HG02588 (cell line): ENCODE measurements at regions not wholly inside any gene's neighbourhood (a gene's known extent, or its start where the extent isn't known, plus 50 kb on each side); places are given as distances from the start of the nearest gene placed in this dataset.
"Not testable (repeated sequence)": the region's sequence is repeated elsewhere in the genome, so short reads cannot be mapped to it uniquely, and the experiment has no call there.

ENCODE experiments used
- ATAC-seq: cut with Tn5 transposase; IDR thresholded peaks from one replicate; pipeline ENCODE4 v1.9.1; 2021; ENCODE audit warnings: mild to moderate bottlenecking, moderate library complexity; ENCODE audit not compliant: unreplicated experiment

DNA sequence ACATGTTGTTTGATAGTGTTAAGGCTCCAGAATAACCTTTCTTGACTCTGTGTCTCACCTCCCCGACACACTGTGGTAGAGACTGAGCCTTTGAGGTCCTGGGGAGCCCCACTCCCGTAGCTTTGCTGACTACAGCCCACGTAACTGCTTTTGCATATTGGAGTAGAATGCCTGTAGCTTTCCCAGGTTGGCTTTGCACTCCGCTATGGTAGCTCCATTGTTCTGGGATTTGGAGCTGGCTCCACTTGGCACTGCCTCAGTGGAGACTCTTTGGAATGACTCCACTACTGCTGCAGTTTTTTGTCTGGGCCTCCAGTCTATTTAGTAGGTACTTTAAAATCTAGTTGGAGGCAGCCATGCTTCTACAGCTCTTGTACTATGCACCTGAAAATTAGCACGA is 56.2 kb upstream of the ANXA1 start:
- no peak for ATAC-seq

DNA sequence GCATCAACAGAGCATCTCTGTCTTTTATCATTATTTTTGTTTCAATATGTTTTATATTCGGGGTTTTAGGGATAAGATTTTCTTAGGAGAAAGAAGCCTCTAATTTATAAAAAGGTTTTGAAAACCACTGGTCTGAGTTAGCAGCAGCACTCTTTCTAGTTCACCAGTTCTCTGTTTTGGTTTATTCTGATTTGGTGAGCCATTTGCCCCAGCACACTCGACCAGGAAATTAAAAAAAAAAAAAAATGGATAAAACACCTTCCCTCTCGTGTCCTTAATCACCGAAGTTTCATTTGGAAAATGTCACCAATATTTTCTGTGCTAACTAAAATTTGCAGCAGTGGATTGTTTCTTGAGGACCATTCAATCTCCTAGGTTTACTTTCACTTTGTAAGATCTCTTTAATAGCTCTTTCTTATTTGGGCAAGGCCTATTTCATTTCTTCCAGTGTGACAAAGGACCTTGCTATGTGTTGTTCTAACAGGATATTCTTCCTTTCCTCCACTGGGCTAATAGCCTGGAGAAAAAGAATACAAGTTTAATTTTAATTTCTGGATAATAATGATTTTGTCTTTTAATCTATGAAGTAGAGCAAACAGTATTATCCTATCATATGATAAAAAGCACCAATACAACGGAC is 57.8 kb upstream of the ANXA1 start:
- ATAC-seq: no peak

DNA sequence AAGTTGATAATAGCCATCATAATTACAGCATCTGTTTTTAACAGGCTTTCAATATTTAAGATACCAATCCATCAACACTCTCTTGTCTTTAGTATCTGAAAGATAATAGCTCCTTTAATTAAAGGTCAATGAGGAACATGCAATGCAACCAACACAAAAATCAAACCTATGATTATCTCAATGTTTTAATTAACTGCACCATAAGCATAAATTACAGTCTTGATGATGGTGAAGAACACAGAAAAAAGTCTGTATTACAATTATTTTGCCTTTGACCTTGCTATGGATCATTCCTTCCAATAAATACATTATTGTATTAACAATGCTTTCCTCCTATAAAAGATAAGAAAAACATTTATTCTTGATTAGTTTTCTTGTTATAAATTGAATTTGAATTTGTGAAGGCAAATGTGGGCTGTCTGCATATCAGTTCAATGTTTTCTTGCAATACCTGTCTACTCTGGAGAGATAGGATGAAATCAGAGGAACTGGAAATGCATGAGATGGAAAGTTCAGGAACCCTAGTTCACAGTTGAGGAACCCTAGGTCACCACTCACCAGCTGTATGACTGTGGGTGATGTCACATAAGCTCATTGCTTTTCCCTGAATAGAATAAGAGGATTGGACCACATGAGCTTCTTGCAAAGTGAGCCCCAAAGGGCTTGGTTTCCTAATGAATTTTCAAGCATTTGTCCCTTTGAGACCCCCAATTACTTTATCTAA is 58.5 kb upstream of the ANXA1 start:
- no peak for ATAC-seq

DNA sequence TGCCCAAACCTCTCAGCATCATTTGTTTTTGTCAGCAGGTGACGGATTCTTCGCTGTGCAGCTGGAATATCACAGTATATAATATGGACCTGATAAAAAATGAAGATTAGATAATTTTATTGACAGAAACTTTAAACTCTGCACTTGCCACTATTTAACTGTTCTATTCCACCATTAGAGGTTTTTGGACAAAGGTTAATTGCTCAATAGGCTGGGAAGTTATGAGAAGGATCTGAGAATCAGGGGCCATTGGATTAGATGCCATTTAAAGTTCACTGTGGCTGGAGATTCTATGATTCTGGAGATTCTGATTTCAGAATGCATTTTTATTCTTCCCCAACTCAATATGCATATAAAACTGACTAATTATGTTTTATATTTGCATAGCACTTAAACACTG is 59.8 kb upstream of the ANXA1 start:
- ATAC-seq: no peak

DNA sequence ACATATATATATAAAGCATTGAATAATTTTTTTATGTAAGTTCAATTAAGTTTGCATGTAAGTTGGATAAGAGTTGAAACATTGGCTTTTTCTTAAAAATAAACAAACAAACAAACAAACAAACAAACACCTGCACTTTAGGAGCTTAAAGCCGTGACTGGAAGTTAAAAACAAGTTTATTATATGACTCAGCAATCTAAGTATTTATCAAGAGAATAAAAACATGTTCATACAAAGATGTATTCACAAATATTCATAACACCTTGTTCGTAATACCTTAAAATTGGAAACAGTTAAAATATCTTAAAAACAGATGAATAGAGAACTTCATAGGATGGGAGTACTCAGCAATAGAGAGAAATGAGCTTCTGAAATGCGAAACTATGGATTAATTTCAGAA is 61.5 kb upstream of the ANXA1 start:
- ATAC-seq: no peak

DNA sequence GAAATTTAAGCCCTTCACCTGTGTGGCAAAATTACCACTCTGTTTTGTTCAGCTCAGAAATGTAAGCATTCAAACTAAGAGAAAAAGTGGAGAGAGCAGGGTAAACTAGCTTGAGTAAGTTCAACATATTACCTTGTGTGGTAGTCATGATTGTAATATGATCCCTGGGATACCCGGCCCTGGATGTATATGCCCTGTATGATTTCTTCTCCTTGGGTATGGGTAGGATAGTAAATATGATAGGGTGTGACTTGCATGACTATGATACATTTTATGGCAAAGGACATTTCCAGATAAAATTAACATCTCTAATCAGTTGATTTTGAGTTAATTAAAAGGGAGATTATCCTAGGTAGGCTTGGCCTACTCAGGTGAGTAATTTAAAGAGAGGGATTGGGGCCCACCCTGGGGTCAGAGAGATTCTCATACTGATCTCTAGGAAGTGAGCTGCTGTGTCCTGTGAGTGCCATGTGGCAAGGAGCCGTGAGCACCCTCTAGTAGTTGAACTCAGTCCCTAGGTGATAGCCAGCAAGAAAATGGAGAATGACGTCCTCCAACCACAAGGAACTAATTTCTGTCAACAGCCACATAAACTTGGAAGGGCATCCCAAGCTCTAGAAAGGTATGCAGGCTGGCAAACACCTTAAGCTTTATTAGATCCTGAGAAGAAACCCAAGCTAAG is 62.2 kb upstream of the ANXA1 start:
- no peak for ATAC-seq

DNA sequence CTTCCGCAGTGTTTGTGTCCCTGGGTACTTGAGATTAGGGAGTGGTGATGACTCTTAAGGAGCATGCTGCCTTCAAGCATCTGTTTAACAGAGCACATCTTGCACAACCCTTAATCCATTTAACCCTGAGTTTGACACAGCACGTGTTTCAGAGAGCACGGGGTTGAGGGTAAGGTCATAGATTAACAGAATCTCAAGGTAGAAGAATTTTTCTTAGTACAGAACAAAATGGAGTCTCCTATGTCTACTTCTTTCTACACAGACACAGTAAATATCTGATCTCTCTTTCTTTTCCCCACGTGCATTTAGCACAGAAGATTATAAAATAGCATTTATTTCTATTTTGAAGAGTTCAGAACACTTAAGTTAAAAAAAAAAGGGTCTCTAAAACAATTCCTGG is 63.8 kb upstream of the ANXA1 start:
- ATAC-seq: not testable (repeated sequence)

DNA sequence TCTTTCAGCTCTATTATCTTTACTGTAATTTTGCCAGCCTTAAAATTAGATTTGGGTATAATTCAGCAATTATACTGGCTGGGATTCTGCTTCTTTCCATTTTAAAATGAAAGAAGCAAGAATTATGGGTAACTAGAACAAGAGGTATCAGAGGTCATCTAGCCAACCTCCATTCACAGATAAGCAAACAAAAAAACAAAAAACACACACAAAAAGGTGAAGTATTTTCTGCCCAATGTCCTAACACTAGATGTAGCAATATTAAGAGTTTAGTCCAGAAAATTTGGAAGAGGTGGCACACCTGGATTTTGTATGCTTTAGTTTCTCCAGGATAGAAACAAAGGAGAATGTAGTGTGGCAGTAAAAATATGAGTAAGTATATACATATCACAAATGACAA is 68.1 kb upstream of the ANXA1 start:
- ATAC-seq: no peak

DNA sequence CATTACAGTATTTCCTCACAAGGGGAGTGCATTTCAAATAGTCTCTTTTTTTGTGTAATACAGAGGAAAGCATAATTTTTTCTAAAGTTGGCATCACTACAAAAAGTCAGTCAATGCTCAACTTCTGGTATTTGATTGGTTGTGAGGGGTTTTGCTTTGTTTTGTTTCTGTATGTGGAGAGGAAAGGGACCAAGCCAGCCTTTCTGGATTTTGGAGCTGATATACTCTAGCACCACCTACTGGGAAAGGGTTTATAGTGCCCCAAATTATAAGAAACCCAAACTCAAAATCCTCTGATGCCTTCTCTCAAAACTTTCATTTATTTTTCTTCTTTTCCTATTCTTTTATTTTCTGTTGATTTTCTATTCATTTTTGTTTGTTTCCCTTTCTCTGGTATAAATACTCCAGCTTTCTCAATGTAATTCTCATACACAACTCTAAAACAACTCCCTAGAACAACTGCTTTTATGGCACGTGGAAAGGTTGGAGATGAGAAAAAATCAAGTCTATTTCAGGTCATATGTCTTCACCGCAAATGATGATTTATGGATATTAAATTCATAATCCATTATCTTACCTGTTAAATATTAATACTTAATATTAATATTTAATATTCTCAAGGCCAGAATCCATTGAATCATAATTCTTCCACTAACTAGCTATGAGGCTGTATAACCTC is 69.5 kb upstream of the ANXA1 start:
- no peak for ATAC-seq

DNA sequence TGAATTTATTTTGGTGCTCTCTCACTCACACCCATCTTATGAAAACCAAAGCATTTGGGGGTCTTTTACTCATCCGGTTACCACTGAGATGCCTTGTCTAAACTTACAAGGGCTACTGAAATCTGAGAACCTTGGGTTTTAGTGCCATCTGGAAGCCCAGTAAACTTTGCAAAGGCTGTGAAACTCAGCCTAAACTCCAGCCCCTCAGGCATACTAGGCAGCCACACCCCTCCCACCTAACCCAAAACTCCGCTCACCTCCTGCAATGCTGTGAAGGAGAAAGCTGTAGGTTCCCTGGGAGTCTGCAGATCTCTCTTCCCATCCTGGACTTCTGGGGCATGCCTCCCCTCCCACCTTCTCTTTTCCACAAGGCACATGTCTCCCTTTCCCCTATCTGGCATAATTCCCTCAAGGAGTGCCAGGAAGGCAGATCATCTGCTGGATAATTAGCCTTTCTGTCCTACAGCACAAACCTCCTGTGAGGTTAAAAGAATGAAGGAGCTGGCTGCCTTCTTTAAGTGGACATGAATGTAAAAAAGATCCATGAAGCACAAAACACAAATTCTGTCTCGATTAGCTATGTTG is 71.5 kb upstream of the ANXA1 start:
- ATAC-seq: no peak

DNA sequence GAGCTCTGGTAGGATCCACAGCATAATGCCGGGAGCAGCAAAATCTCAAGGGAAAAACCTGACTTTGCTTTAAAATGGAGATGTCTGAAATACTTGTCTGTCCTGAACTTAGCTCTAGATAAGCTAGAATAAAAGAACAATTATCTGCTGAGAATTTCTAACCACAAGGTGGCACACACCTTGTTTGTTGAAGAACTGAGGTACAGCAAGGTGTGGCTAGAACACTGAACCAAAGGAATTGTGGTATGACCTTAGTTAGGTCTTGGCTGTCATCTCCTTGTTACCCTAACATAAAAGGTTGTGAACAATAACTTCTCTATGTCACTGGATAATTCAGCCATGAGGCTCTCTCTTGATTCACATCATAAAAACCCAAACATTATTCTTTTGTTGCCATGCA is 72.3 kb upstream of the ANXA1 start:
- ATAC-seq: no peak

DNA sequence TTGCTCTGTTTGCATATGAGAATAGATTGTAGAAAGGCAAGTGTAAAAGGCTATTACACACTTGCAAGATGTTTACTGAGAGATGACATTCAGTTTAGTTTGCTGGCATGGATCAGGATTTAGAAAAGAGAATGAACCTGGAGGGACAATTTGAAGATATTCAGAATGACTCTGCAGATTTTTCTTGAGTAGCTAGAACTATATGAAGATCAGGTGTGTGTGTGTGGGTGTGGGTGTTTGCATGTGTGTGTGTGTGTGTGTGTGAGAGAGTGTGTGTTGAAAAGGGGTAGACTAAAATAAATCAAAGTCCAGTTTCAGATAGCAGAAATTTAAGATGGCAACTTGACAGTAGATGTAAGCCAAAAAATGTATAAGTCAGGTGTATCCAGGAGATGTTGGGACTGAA is 74.0 kb upstream of the ANXA1 start:
- ATAC-seq: no peak

DNA sequence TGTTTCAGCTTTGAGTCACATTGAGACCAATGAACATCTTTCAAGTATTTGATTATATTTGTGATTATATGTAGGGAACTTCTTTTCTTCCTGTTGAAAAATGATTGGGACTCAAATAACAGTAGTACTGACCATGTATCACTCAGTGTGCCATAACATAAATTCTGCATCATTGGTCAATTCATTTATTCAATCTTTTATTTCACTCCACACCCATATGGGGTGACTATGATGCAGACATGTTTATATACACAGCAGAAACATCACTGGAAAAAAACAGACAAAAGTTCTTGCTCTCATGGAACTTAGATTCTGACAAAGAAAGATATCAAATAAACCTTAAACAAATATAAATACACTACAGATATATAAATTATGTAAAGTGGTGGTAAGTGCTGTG is 74.7 kb upstream of the ANXA1 start:
- no peak for ATAC-seq

DNA sequence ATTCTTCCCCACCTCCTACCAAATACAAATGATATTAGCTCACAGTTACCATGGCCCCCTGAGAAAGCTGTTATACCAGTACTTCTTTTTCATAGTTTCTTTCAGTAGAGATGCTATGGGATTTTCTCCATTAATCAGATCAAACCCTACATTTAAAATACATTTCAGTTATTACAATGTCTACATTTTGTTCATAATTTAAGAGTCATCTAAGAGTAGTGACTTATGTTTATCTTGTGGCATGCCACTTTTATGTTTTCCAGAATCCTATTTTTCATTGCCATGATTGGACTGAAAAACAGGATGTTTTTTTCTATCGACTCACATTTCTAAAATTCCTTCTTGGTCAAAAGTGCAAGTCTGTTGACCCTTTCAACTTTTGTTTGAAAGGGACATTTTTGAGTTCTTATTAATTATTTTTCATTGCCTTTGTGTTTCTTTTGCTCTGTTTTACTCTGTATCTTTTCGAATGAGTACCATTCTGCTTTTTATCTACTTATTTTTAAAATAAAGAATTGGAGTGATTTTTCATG is 77.4 kb upstream of the ANXA1 start:
- ATAC-seq: no peak

DNA sequence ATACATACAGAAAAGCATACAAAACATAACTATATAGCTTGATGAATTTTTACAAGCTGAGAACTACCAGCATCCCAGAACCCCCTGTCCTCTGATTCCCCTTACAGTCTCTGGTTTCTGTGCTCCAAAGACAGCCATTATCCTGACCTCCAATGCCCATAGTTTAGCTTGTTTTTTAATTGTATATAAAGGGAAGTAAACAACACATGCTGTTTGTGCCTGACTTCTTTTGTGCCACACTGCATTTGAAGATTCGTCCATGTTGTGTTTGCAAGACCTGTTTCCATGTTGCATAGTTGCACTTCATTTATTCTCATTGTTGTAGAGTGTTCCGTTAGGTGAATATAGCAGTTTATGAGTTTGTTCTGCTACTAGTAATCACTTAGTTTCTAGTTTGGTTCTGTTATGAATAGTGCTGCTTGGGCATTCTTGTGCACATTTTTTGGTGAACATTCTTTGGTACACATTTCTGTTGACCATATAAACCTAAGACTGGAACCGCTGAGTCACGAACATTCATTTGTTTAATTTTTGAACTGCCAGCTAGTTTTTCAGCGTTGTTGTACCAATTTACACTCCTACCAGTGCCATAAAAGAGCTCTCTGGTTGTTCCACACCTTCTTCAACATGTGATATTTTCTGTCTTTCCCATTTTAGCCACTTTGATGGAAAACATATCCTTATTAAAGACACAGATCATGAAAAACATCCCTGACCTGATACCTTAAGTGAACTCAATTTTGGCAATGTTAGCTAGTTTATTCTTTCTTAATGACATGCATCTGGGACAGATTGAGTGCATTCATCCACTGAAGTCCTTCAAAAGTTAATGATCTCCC is 78.1 kb upstream of the ANXA1 start:
- ATAC-seq: no peak

DNA sequence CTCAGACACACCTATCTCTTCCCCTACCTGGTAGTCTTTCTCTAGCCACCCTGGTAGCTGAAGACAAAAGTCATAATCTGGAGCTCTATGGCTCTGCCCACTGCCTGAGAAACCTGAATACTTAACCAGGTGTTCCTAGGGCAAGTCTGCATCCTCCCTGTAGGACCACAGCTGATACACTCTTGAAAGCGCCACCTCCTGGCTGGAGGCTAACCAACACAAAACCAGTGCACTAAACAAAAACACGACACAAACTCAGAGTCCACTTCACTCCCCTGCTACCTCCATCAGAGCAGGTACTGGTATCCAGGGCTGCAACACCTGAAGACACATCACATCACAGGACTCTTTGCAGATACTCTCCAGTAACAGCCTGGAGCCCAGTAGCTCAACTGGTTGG is 84.6 kb upstream of the ANXA1 start:
- ATAC-seq: no peak

DNA sequence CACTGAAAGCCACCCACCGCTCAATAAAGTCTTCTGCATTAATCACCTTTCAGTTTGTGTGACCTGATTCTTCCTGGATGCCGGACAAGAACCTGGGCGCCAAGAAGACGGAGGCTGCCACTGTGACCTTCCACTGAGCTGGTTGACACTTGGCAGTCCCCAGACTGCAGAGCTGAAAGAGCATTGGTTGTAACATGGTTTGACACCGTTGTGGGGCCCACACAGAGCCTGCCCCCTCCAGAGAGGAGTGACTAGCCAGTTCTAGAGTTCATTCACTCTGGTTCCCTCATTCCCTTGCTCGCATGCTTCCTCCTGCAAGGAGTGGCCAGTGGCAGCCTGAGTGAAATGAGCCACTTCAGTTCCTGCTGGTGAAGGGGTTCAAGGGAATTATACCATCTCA is 86.2 kb upstream of the ANXA1 start:
- ATAC-seq: no peak

DNA sequence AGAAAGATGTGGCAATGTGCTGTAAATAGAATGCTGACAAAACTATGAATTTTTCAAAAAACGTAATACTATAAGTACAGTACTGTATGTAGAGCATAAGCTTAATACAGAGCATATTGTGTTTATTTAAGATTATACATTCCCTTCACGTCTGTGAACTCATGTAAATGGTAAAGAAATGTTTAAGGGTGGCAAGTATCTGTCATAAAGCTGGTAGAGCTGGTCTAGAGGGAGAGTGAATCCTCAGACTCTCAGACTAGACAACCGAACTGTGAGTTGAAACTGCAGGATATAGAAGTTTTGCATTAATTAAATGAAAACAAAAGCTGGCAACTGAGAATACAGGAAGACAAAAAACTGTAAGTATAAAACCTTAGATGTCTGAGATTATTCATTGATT is 87.3 kb upstream of the ANXA1 start:
- ATAC-seq: no peak

DNA sequence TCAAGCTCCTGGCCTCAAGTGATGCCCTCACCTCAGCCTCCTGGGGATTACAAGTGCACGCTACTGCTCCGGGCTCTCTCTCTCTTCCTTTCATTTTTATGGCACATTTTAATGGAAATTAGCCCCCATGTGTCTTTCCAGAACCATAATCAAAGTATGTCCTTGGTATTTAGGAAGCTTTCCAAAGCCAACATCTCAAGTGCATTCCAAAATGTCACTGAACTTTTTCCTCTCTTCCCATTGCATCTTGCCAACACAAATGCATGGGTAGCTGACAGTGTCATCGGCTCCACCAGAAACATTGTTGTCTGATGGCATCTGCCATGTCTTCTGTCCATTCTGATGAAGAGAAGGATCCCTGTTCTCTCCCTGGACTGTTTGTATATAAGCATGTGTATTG is 90.5 kb upstream of the ANXA1 start:
- no peak for ATAC-seq

DNA sequence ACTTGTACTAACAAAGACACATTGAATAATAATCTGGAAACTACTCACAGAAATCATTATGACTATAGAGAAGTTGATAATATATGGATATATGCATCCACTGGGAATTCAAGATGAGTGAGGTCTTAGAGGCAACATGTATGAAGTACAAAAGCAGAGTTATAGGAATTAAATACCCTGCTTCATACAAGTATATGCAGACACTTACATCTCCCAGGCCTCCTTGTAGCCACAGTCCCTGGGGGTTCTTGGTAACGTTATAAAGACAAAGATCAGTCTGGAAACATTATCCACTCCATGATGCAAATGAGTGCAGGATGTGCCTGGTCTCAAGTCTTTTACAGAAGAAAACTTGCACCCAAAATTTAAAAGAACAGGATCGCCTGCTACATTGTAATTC is 92.4 kb upstream of the ANXA1 start:
- ATAC-seq: no peak
